ENCODE measurements at regions not wholly inside any gene's neighbourhood (a gene's known extent, or its start where the extent isn't known, plus 50 kb on each side); places are given as distances from the start of the nearest gene placed in this dataset.

- no peak overlapping the region for H3K4me2 ChIP-seq (ENCODE audit: control insufficient read depth, extremely low read depth, insufficient read depth, low read depth, low read length)
- no peaks in the 10 kb centered on the region for H3K9me1 ChIP-seq (ENCODE audit: control insufficient read depth, extremely low read depth, insufficient read depth, low read length)
- H3K27ac ChIP-seq (ENCODE audit: control insufficient read depth, insufficient read depth, low read length) = no peak overlapping the region
- no peak overlapping the region for H3K4me3 ChIP-seq (ENCODE audit: control insufficient read depth in 2 of 3, extremely low read depth in 1 of 3, insufficient read depth in 2 of 3, low read depth in 1 of 3, low read length in 3 of 3)
- H3K4me1 ChIP-seq (ENCODE audit: control insufficient read depth, extremely low read depth, insufficient read depth, low read length) = peaks cover 3% of the 10 kb centered on the region
- H2AFZ ChIP-seq (ENCODE audit: control insufficient read depth, low read length) = no peak overlapping the region
- no peaks in the 10 kb centered on the region for H3K9me3 ChIP-seq (ENCODE audit: control insufficient read depth, low read depth, low read length)
- H4K20me1 ChIP-seq (ENCODE audit: control insufficient read depth, extremely low read depth, insufficient read depth, low read length) = no peaks in the 10 kb centered on the region
- H3K9ac ChIP-seq (ENCODE audit: control insufficient read depth, extremely low read depth, insufficient read depth, low read length) = no peak overlapping the region
- no peaks in the 10 kb centered on the region for H3K36me3 ChIP-seq (ENCODE audit: control insufficient read depth in 2 of 2, extremely low read depth in 1 of 2, insufficient read depth in 2 of 2, low read length in 2 of 2)
- DNase-seq (ENCODE audit: low read depth, low spot score) (no peak), FAIRE-seq (peak; percentile 79)
- dilution Hi-C loops (cut with MboI; ENCODE audit: extremely low pct_ligation_motif_present, low sequenced_read_pairs) = no loop called here
- no peaks in the 10 kb centered on the region for H3K27me3 ChIP-seq (ENCODE audit: control insufficient read depth, extremely low read depth, insufficient read depth, low read length)
- H3K79me2 ChIP-seq (ENCODE audit: control insufficient read depth, insufficient read depth, low read length) = no peaks in the 10 kb centered on the region
- no peak for TF ChIP-seq EZH2 (IDR thresholded peaks at IDR 0.05; ENCODE audit: low read length)
- no peak for TF ChIP-seq CTCF (optimal IDR thresholded peaks at IDR 0.05 in 1 of 3, IDR thresholded peaks at IDR 0.05 in 1 of 3, conservative IDR thresholded peaks at IDR 0.05 in 1 of 3; ENCODE audit: extremely low read depth in 1 of 3, insufficient read depth in 2 of 3, low read length in 3 of 3)
These were observed 260.6 kb upstream of the ZNF462 start for GRCh38 chr9:106602344-106602743.

DNA sequence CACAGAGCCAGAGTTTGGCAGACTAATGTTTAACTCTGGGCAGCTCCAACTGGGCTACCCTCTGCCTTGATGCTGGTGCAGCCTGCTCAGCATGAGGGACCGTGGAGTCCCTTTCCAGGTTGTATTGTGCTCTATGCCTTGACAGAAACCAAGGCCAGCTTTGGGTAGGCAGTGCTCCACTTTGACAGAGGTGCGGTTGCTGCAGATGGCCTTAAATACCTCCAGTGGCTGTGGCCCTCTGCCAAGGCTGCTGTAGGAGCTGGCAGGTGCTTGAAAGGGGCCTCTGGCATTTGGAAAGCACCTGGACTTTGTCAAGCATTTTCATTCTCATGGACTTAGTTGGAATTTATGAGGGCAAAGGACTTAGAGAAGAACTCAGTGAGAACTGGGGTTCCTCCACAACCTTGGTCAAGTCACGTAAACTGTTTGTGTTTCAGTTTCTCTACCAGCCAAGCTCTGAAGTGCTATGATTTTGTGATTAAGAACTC is 249.7 kb upstream of the ZNF462 start:
- Histone ChIP-seq H3K79me2 (ENCODE audit: control insufficient read depth, insufficient read depth, low read length) (no peaks in the 10 kb centered on the region), H3K4me2 (ENCODE audit: control insufficient read depth, extremely low read depth, insufficient read depth, low read depth, low read length) (no peak overlapping the region), H3K4me1 (ENCODE audit: control insufficient read depth, extremely low read depth, insufficient read depth, low read length) (no peaks in the 10 kb centered on the region), H3K4me3 (ENCODE audit: control insufficient read depth in 2 of 3, extremely low read depth in 1 of 3, insufficient read depth in 2 of 3, low read depth in 1 of 3, low read length in 3 of 3) (no peak overlapping the region), H3K9me3 (ENCODE audit: control insufficient read depth, low read depth, low read length) (no peaks in the 10 kb centered on the region), H3K36me3 (ENCODE audit: control insufficient read depth in 2 of 2, extremely low read depth in 1 of 2, insufficient read depth in 2 of 2, low read length in 2 of 2) (no peaks in the 10 kb centered on the region), H3K9ac (ENCODE audit: control insufficient read depth, extremely low read depth, insufficient read depth, low read length) (no peak overlapping the region), H3K9me1 (ENCODE audit: control insufficient read depth, extremely low read depth, insufficient read depth, low read length) (no peaks in the 10 kb centered on the region), H3K27ac (ENCODE audit: control insufficient read depth, insufficient read depth, low read length) (no peak overlapping the region), H4K20me1 (ENCODE audit: control insufficient read depth, extremely low read depth, insufficient read depth, low read length) (no peaks in the 10 kb centered on the region), H3K27me3 (ENCODE audit: control insufficient read depth, extremely low read depth, insufficient read depth, low read length) (no peaks in the 10 kb centered on the region), H2AFZ (ENCODE audit: control insufficient read depth, low read length) (no peak overlapping the region)
- DNase-seq (ENCODE audit: low read depth, low spot score) (no peak), FAIRE-seq (no peak)
- TF ChIP-seq EZH2 (IDR thresholded peaks at IDR 0.05; ENCODE audit: low read length) (no peak), CTCF (optimal IDR thresholded peaks at IDR 0.05 in 1 of 3, IDR thresholded peaks at IDR 0.05 in 1 of 3, conservative IDR thresholded peaks at IDR 0.05 in 1 of 3; ENCODE audit: extremely low read depth in 1 of 3, insufficient read depth in 2 of 3, low read length in 3 of 3) (no peak)
- dilution Hi-C loops (cut with MboI; ENCODE audit: extremely low pct_ligation_motif_present, low sequenced_read_pairs) = no loop called here
